ENCODE measurements at regions not wholly inside any gene's neighbourhood (a gene's known extent, or its start where the extent isn't known, plus 50 kb on each side); places are given as distances from the start of the nearest gene placed in this dataset.

- no peak for TF ChIP-seq POLR2A (IDR thresholded peaks at IDR 0.05)
- no peak for TF ChIP-seq CTCF (IDR thresholded peaks at IDR 0.05)
- H3K27ac ChIP-seq: no peak overlapping the region
- ATAC-seq (no peak), DNase-seq (no peak)
- intact Hi-C loops (cut with DNase I): no loop called here
- no peak overlapping the region for H3K4me3 ChIP-seq
- H3K36me3 ChIP-seq: no peaks in the 10 kb centered on the region
- H3K27me3 ChIP-seq: no peaks in the 10 kb centered on the region
- 42 to 50% (median 45%) methylated on average over 2 of the region's 2 CpGs for WGBS, 4 donors
- no peaks in the 10 kb centered on the region for H3K4me1 ChIP-seq
- peaks cover 0 to 5% (median 0%) of the 10 kb centered on the region in 12 donors for H3K9me3 ChIP-seq
Measured at GRCh38 chr9:11749396-11749795, 943.8 kb upstream of the TYRP1 start.

- Histone ChIP-seq H3K9me3 (no peaks in the 10 kb centered on the region), H3K4me3 (no peak overlapping the region), H3K36me3 (no peaks in the 10 kb centered on the region), H3K4me1 (no peaks in the 10 kb centered on the region), H3K27me3 (no peaks in the 10 kb centered on the region), H3K27ac (no peak overlapping the region)
- ATAC-seq (no peak), DNase-seq (no peak)
- no peak for TF ChIP-seq POLR2A (IDR thresholded peaks at IDR 0.05)
- no peak for TF ChIP-seq CTCF (IDR thresholded peaks at IDR 0.05)
- intact Hi-C loops (cut with DNase I): no loop called here
Measured at GRCh38 chr9:11755951-11756350, 937.2 kb upstream of the TYRP1 start.

GRCh38 chr9:11757408-11757807 lies 935.8 kb upstream of the TYRP1 start:
- intact Hi-C loops (cut with DNase I): no loop called here
- TF ChIP-seq CTCF (IDR thresholded peaks at IDR 0.05) (no peak), POLR2A (IDR thresholded peaks at IDR 0.05) (no peak)
- Histone ChIP-seq H3K36me3 (no peaks in the 10 kb centered on the region), H3K9me3 (no peaks in the 10 kb centered on the region), H3K4me1 (no peaks in the 10 kb centered on the region), H3K27me3 (no peaks in the 10 kb centered on the region), H3K4me3 (no peak overlapping the region), H3K27ac (no peak overlapping the region)
- no peak for ATAC-seq
- no peak for DNase-seq
- WGBS, 4 donors: 60 to 70% (median 68%) methylated on average over 3 of the region's 3 CpGs

- H3K4me1 ChIP-seq: no peaks in the 10 kb centered on the region
- WGBS, 4 donors: 82 to 93% (median 84%) methylated on average over 3 of the region's 3 CpGs
- no peak overlapping the region for H3K4me3 ChIP-seq
- H3K9me3 ChIP-seq: no peaks in the 10 kb centered on the region
- TF ChIP-seq POLR2A (IDR thresholded peaks at IDR 0.05) (no peak), CTCF (IDR thresholded peaks at IDR 0.05) (no peak)
- intact Hi-C loops (cut with DNase I): no loop called here
- no peak overlapping the region for H3K27ac ChIP-seq
- ATAC-seq: no peak
- H3K36me3 ChIP-seq: no peaks in the 10 kb centered on the region
- DNase-seq: no peak
- no peaks in the 10 kb centered on the region for H3K27me3 ChIP-seq
Measured at GRCh38 chr9:11758016-11758415, 935.2 kb upstream of the TYRP1 start.

Measured in heart left ventricle (tissue), 16 donors.